ENCODE measurements at regions not wholly inside any gene's neighbourhood (a gene's known extent, or its start where the extent isn't known, plus 50 kb on each side); places are given as distances from the start of the nearest gene placed in this dataset.

DNA sequence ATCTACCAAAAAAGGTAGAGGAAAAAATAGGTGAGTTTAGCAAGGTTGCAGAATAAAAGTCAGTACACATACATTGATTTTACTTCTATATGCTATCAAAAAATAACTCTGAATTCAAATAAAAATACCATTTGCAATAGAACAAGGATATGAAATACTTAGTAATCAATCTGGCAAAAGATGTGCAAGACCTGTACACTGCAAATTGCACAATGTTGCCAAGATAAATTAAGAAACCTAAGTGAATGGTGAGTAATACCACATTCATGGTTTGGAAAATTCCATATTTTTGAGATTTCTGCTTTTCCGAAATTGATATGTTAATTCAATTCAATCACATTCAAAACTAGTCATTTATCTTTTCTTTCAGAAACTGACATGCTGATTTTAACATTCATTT, 464.8 kb downstream of the EPHA3 start:
- no peak for TF ChIP-seq CTCF (IDR thresholded peaks at IDR 0.05)
- no peak for TF ChIP-seq POLR2A (IDR thresholded peaks at IDR 0.05)
